Neural crest cell (in vitro differentiated cells): ENCODE measurements at regions not wholly inside any gene's neighbourhood (a gene's known extent, or its start where the extent isn't known, plus 50 kb on each side); places are given as distances from the start of the nearest gene placed in this dataset.

Experiments used
- DNase-seq: peaks from one replicate; pipeline ENCODE4 v3.0.0; 2021; ENCODE audit warnings: low read depth, mixed read lengths, low spot score
- H3K27ac Mint-ChIP-seq: one replicate; pipeline ENCODE4 v1.8.0; 2021; ENCODE audit warnings: mild to moderate bottlenecking, mixed read lengths; ENCODE audit not compliant: unreplicated experiment
- H3K27me3 Mint-ChIP-seq: 2 replicates; pipeline ENCODE4 v1.8.0; 2021; ENCODE audit warnings: low read depth, mild to moderate bottlenecking, mixed read lengths
- H3K36me3 Mint-ChIP-seq: 2 replicates; pipeline ENCODE4 v1.8.0; 2021; ENCODE audit warnings: low read depth, mild to moderate bottlenecking, mixed read lengths
- H3K4me1 Mint-ChIP-seq: 2 replicates; pipeline ENCODE4 v1.8.0; 2021; ENCODE audit warnings: mixed read lengths
- H3K4me3 Mint-ChIP-seq: one replicate; pipeline ENCODE4 v1.8.0; 2021; ENCODE audit warnings: mild to moderate bottlenecking, mixed read lengths
- H3K9me3 Mint-ChIP-seq: 2 replicates; pipeline ENCODE4 v1.8.0; 2021; ENCODE audit warnings: mixed read lengths
- TF ChIP-seq, protein P1 (sequence below): fragments of 200-600 bp; sonication (generic); conservative IDR thresholded peaks from 2 replicates; pipeline ENCODE4 v1.5.0; 2021; ENCODE audit warnings: antibody characterized with exemption, mild to moderate bottlenecking

- Mint-ChIP-seq H3K4me3 (no peak overlapping the region), H3K9me3 (peaks cover 3% of the 10 kb centered on the region), H3K27ac (no peak overlapping the region), H3K36me3 (no peaks in the 10 kb centered on the region), H3K27me3 (peaks cover 7% of the 10 kb centered on the region), H3K4me1 (peaks cover 10% of the 10 kb centered on the region)
- TF ChIP-seq, protein P1, sequence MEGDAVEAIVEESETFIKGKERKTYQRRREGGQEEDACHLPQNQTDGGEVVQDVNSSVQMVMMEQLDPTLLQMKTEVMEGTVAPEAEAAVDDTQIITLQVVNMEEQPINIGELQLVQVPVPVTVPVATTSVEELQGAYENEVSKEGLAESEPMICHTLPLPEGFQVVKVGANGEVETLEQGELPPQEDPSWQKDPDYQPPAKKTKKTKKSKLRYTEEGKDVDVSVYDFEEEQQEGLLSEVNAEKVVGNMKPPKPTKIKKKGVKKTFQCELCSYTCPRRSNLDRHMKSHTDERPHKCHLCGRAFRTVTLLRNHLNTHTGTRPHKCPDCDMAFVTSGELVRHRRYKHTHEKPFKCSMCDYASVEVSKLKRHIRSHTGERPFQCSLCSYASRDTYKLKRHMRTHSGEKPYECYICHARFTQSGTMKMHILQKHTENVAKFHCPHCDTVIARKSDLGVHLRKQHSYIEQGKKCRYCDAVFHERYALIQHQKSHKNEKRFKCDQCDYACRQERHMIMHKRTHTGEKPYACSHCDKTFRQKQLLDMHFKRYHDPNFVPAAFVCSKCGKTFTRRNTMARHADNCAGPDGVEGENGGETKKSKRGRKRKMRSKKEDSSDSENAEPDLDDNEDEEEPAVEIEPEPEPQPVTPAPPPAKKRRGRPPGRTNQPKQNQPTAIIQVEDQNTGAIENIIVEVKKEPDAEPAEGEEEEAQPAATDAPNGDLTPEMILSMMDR: no peak
- DNase-seq: no peak
Observed at GRCh38 chr4:100075486-100076270, 114.6 kb downstream of the DDIT4L start.

- Mint-ChIP-seq H3K4me3 (no peak overlapping the region), H3K4me1 (peaks cover 10% of the 10 kb centered on the region)
Observed at GRCh38 chr4:100075056-100075455, 115.2 kb downstream of the DDIT4L start.

DNA sequence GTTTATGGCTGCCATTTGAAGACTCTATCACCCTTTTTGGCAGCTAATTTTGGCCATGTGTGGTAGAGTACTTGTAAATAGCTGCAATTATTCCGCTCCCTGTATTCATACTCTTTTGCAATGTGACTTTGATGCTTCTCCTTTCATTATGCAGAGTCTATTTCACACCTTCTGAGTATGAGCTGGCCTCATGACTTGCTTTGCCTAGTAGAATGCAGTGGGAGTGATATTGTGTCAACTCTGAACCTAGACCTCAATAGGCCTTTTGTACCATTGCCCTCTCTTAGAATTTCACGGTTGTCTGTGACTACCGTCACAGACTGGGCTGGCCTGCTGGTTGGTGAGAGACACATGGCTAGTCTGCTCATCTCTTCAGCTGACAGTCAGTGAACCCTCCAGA is 118.8 kb downstream of the DDIT4L start:
- H3K27ac Mint-ChIP-seq: no peak overlapping the region
- no peak overlapping the region for H3K4me3 Mint-ChIP-seq
- H3K36me3 Mint-ChIP-seq: no peaks in the 10 kb centered on the region
- H3K4me1 Mint-ChIP-seq: peaks cover 10% of the 10 kb centered on the region
- peaks cover 7% of the 10 kb centered on the region for H3K27me3 Mint-ChIP-seq
- no peak for DNase-seq
- no peaks in the 10 kb centered on the region for H3K9me3 Mint-ChIP-seq
- TF ChIP-seq, protein P1: no peak

More at GRCh38 chr4:100075056-100075455, 115.2 kb downstream of the DDIT4L start:
- H3K36me3 Mint-ChIP-seq: no peaks in the 10 kb centered on the region
- TF ChIP-seq, protein P1: no peak
- peaks cover 7% of the 10 kb centered on the region for H3K27me3 Mint-ChIP-seq
- no peak overlapping the region for H3K27ac Mint-ChIP-seq
- DNase-seq: no peak
- H3K9me3 Mint-ChIP-seq: peaks cover 3% of the 10 kb centered on the region

DNA sequence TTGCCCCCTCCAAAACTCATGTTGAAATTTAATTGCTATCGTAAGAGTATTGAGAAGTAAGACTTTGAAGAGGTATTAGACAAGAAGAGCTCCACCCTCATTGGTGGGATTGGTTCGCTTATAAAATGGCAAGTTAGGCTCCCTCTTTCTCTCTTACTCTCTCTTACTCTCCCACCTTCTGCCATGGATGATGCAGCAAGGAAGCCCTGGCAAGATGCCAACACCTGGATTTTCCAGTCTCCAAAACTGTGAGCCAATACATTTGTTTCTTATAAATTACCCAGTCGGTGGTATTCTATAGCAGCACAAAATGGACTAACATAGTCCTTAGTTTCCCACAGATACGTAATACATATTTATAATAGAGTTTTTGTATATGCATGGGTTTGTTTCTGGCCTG is 119.4 kb downstream of the DDIT4L start:
- TF ChIP-seq, protein P1: no peak
- peaks cover 7% of the 10 kb centered on the region for H3K27me3 Mint-ChIP-seq

GRCh38 chr4:100069207-100069606 is 119.1 kb upstream of the H2AZ1 start:
- TF ChIP-seq, protein P1: no peak
- Mint-ChIP-seq H3K27ac (no peak overlapping the region), H3K4me1 (peaks cover 6% of the 10 kb centered on the region), H3K36me3 (no peaks in the 10 kb centered on the region), H3K9me3 (no peaks in the 10 kb centered on the region), H3K27me3 (no peaks in the 10 kb centered on the region), H3K4me3 (no peak overlapping the region)
- DNase-seq: no peak

More for the DNA sequence above, 119.4 kb downstream of the DDIT4L start:
- no peak for DNase-seq
- H3K9me3 Mint-ChIP-seq: no peaks in the 10 kb centered on the region
- peaks cover 8% of the 10 kb centered on the region for H3K4me1 Mint-ChIP-seq
- no peaks in the 10 kb centered on the region for H3K36me3 Mint-ChIP-seq
- no peak overlapping the region for H3K4me3 Mint-ChIP-seq
- no peak overlapping the region for H3K27ac Mint-ChIP-seq
